ENCODE measurements at regions not wholly inside any gene's neighbourhood (a gene's known extent, or its start where the extent isn't known, plus 50 kb on each side); places are given as distances from the start of the nearest gene placed in this dataset.
"Not testable (repeated sequence)": the region's sequence is repeated elsewhere in the genome, so short reads cannot be mapped to it uniquely, and the experiment has no call there.

DNA sequence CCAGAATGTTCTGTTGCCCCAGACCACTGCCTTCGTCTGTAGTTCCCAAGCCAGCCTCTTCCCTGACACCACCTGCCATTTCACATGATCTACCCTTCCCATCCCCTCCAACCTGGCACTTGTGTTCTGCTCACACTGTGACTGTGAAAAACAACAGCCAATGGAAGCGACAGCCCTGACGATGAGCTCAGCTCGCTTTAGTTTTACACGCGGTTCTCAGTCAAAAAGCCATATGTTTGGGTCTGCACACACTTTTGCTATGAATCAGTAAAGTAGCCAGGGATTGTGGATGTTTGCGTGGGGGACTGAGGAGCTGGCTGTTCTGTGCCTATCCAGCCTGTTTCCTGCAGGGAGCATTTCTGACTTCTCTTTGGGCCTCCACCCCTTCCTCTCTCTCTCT is 282.7 kb downstream of the WDR11 start:
- no peak for DNase-seq (ENCODE audit: low spot score)

DNA sequence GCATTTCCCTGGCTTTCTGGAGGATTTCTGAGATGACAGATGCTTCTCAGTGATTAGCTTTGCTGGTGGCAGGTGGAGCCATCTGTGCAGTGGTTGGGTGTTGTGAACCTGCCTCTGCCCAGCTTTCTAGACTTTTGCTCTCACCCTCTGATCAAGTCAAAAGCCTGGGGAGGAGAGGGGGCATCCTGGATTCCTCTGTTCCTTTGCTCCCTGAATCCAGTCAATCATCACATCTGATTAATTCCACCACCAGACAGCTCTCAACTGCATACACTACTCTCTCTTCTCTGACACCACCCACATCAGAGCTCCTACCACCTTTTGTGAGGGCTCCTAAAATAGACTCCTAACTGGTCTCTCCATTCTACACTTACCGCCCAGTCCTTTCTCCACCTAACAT is 283.5 kb downstream of the WDR11 start:
- no peak for DNase-seq (ENCODE audit: low spot score)

DNA sequence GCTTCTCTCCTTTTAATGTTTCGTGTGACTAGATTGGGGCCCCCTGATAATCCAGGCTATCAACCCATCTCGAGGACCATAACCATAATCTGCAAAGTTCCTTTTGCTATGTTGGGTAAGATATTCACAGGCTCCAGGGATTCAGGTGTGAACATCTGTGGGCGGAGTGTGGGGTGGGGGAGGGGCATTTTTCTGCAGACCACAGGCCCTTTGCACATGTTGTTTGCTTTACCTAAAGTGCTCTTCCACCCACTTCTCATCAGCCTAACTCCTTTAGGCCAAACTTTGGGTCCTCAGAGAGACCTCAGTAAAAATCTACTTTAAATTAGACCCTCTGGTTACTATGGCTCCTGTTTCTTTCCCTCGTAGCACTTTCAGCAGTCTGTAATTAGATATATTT is 284.4 kb downstream of the WDR11 start:
- no peak for DNase-seq (ENCODE audit: low spot score)

DNA sequence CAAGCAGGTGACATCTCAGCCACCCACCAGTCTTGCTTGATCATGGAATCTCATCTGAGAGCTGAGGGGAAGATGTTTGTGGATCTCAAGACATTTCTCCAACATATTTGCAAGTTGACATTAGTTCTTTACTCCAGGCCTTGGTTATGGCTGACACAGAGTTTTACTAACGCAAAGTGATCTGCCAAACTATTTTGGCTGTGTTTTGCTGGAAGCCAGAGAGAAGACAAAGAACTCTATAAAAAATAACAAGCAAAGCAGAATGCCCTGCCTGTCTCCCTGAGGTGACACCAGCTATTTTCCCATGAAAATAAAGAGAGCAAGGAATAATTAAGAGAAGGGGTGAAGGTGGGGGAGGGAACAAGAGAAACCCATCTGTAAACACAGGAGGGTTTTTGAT is 286.4 kb downstream of the WDR11 start:
- DNase-seq (ENCODE audit: low spot score) = no peak

DNA sequence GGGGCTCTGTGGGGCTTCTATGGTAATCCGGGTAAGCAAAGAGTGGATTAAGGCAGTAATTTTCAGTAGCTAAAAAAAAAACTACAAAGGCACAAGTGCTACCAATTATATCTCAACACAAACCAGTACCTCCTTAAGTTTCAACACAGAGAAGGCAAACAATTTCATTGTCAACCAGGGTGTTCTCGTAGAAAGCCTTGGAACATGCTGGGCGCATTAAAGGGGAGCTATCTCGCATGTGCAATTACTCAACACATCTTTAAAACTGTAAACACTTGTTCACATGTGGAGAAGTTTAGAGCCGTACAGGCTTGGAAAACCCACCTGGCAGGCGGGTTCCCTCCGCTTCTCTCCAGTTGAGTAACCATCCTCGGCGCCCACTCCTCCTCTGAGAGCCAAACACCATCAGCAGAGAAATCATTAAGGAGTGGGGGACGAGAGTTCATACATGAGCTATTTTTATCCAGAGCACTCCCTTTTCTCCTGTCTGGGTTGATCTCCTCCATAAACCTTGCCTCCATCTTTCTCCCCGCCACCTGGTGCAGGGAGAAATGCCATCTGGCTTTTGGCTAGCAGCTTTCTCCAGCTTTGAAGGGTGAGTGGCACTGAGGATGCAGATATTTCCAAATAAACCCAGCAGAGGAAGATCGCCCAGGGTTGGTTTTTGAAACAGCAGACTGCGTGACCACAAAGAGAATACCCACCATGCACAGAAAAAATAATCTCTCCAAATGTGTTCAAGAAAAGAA is 287.1 kb downstream of the WDR11 start:
- DNase-seq (ENCODE audit: low spot score) = no peak

DNA sequence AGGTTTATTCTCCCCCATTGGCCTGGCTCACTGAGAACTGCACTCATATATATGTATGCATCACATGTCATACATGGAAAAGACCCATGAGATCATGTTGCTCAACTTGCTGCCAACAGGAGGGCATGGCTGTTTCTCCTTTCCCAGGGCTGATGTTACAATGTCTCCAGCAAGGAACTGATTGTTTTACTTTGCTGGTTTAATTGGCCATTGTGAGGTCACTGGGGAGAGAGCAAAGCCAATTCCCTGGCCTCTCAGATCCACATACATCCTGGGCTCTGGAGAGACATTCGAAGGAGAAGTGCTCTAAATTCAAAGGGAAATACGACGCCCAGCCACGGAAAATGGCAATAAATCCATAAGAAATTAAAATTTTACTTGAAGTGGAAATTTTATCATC is 287.8 kb downstream of the WDR11 start:
- no peak for DNase-seq (ENCODE audit: low spot score)

DNA sequence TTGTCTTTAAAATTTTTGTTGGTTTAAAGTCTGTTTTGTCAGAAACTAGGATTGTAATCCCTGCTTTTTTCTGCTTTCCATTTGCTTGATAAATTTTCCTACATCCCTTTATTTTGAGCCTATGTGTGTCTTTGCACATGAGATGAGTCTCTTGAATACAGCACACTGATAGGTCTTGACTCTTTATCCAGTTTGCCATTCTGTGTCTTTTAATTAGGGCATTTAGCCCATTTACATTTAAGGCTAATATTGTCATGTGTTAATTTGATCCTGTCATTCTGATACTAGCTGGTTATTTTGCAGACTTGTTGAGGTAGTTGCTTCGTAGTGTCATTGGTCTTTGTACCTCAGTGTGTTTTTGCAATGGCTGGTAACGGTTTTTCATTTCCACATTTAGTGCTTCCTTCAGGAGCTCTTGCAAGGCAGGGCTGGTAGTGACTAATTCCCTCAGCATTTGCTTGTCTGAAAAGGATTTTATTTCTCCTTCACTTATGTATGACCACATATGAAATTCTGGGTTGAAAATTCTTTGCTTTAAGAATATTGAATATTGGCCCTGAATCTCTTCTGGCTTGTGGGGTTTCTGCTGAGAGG is 294.7 kb downstream of the WDR11 start:
- not testable (repeated sequence) for DNase-seq (ENCODE audit: low spot score)

DNA sequence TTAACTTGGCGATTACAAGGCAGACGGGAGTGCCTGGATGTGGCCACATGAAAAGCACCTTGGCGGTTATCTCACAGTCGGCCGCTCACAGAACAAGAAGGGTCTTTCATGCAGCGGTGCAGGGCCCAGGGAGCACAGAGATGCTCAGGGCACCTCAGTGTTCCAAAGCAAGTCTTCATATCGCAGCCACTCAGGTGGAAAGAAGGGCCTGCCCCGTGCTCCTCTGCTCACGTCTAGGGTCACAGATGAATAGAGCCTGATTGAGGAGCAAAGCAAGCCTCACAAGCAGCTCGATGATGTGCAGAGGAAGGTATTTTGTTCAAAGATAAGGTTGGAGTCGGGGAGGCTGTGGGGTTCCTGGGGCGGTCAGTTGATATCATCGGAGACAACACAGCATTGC is 297.8 kb downstream of the WDR11 start:
- DNase-seq (ENCODE audit: low spot score) = no peak

DNA sequence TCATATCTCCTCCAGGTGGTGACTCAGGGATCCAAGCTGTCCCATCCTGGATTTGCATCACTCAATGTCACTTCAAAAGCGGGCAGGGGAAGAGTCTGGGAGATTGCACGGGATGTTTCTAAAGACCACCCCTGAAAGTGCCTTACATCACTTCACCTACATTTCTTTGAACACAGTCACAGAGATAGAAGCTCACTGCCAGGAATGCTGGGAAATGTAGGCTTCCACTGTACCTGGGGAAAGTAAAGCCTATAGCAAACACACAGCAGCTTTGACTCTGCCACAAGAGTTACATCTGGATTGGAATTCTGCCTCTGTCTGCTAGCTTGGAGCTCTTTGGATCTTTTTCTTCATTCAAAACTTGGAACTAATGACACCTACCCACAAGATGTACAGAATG is 300.9 kb downstream of the WDR11 start:
- DNase-seq (ENCODE audit: low spot score) = no peak

DNA sequence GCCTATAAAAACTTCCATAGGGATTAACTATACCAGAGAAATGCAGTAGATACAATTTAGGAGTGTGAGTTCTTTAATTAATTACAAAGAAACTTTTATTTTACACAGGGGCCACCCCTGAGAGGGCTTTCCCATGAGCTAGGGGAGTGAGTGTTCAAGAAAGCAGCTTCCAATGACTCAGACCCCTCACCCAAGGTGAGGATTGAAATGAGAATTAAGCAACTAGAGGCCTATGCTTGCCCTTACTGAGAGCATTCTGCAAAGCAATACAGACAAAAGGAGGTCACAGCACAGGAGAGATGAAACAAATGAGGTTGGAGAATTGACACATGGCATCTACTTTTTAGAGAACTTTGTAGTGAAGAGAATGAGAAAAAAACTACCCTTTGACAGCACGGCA is 301.8 kb downstream of the WDR11 start:
- DNase-seq (ENCODE audit: low spot score) = no peak

DNA sequence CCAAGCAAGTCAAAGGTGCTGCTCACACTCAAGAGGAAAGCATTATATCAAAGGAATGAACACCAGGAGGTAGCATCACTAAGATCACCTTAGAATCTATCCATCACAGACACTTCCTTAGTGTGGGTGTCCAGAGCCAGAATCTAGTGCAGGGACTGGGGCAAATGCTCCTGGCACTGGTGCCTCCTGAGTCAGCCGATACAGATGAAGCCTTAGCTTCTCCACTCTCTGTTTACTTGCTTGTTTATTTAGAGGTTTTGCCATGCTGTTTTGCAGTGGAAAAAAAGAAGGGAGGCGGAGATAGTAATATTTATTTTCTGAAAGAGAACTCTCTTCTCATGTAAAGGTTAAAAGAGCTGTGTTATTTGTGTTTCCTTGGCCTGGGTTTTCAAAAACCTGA is 303.1 kb downstream of the WDR11 start:
- no peak for DNase-seq (ENCODE audit: low spot score)

DNA sequence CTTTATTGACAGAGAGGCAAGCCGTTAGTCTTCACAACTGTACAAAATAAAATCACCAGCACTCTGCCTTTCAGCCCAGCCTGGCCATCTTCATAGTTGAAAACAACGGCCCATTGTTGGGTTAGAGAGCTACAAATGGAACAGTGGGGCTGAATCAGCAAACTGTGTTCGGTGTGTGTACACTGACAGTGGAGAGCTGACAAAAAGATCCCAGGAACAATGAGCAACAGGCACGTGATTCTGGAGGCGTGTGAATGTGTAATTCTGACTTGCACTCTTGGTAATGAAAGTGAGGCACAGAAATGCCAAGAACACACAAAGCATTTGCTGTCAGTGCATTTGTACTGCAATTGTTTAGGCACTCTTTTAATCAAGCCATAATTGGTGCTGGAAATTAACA is 303.7 kb downstream of the WDR11 start:
- no peak for DNase-seq (ENCODE audit: low spot score)

DNA sequence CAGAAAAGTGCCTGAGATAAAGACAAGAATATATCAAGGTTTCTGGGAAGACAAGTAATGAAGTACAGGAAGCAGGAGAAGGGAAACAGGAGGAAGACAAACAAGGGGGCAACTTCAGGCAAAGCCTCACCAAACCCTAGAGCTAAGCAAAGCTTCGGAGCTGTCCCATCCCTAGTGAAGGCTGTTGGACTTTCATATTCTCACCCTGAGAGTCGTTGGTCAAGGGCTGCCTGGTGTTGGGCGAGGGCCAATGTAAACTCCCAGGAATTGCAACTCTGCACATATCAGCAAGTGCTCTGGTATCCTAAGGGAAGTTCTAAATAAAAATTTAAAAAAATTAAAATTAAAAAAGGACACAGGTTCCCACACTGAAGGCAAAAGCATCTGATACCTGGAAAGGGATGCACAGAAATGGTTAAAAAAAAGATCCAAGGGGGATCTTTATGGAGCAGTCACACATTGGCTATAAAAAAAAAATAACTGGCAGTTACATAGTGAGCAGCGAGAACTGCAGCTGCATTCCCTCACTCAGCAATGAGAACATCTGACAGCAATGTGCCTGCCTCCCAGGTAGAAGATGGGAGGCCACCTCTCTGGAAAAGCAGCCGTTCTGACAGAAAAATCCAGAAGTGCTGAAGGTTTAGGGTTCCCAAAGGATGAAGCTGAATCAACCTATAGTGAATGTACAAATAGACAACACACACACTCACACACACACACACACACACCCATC is 304.7 kb downstream of the WDR11 start:
- DNase-seq (ENCODE audit: low spot score) = no peak

DNA sequence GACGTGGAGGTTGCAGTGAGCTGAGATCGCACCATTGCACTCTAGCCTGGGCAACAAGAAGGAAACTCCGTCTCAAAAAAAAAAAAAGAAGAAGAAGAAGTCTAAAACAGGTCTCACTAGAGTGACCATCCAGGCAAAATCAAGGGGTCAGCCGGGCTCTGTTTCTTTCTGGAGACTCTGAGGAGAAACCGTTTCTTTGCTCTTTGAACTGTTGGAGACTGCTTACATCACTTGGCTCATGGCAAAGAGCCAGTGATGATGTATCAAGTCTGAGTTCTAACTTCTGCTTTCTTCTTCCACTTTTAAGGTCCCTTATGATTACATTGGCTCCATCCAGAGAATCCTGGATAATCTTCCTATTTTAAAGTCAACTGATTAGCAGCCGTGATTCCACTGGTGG is 306.8 kb downstream of the WDR11 start:
- no peak for DNase-seq (ENCODE audit: low spot score)

DNA sequence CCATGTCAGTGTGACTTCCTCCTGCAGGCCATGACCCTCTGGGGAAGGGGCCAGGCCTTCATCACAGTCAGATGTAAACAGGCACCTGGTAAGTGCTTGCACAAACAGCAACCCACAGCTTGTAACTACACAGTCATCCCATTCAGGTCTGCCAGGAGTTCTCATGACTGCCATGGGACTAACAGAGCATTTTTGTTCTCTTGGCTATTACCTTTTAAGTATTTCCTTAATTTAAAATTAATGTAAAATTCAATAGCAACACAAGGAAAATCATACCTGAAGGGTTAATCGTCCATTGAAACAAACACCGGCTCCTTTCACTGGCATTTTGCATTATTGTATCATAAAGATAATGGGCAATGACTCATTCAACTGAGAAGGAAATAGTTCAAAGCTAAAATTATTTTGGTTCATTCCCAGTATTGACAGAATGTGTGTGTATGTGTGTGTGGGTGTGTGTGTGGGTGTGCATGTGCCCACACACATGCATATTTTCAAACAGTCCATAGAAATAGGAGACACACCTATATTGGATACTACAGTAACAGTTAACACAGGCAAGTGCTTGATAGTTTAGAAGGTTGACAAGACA is 307.9 kb downstream of the WDR11 start:
- DNase-seq (ENCODE audit: low spot score) = no peak

DNA sequence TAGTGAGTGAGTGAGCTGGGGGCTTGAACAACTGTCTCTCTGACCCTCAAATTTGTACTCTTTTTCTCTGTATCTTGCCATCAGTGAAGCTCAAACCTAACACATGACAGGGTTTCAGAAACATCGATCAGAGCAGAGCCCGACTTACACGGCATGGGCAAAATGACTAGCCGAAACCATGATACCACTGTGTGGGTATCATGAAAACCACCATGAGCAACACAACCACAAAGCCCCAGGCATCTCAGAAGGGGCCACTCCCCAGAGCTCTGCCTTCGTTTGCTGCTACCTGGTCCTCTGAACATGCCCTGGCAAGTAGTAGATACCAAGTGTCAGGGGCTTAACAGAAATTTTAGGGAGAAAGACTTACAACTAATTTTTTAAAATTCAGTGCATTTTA is 308.5 kb downstream of the WDR11 start:
- no peak for DNase-seq (ENCODE audit: low spot score)

DNA sequence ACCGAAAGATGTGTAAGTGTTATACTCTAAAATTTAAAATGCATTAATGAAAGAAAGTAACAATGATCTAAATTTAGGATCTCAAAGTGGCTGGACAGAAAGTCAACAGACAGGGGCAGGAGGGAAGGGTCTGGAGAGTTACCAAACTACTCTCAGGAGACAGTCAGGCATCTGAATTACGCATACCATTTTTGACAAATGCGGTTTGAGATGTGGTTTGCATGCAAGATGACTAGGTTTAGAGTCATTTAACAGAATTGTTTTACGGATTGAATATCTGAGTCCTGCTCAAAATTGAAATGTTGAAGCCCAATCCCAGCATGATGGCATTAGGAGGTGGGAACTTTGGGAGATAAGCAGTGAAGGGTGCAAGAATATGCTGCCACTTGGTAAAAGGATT is 314.1 kb downstream of the WDR11 start:
- no peak for DNase-seq (ENCODE audit: low spot score)

DNA sequence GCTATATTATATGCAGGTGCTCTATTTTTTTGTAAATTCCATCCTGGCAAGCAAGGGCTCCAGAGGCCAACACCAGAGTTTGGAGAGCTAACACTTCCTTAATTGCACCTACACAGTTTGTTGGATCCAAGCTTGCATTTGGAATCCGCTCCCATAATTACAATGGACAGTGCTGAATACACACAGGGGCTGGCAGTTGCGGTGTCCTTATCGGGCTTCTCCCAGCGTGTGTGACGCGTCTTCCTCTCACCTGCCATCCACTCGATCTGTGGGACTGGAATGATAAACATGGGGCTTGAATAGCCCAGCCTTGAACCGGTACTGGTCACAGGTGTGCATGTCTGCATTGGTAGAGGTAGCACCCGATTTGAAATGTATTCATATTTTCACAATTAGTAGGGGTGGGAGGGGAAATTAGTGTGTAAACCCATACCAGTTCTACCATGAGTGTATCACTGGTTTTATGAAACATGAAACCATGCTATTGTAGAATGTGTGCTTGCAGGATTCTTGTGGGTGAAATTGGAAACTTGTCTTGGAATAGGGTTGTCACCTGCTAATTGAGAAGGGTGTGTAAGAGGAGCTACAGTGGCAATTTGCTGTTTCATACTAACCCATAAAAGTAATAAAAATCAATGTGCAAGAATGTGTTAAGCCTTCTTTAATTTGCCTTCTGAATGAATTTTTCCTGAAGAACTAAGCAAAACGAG is 316.5 kb downstream of the WDR11 start:
- DNase-seq (ENCODE audit: low spot score) = no peak

DNA sequence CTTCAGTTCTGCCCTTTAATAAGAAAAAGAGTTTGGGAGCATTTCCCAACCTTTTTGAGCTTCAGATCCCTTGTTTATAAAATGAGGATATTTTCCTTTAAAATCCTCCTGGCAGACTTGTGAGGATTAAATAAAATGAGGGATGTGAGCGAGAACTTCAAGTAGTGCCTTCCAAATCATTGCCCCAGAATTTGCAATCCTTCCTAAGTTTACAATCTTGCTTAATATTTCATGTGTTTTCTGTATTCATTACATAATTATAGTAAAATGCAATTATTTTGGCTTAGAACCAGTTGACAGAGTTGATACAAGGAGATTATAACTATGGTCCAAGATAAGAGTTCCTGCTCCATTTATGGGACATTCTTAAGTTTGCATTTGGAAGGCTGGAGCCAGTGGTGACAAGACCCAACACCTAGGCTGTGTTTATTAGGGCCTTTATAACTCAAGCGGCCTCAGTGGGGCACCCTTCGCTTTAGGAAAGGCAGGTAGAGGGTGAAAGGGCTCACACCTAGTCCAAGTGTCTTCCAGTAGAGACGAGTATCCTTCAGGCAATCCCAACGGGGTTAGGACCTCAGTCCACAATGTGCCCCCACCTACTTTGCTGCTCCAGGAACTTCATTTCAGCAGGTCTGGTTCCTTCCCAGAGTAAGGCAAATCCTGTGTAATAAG is 317.5 kb downstream of the WDR11 start:
- DNase-seq (ENCODE audit: low spot score) = no peak

DNA sequence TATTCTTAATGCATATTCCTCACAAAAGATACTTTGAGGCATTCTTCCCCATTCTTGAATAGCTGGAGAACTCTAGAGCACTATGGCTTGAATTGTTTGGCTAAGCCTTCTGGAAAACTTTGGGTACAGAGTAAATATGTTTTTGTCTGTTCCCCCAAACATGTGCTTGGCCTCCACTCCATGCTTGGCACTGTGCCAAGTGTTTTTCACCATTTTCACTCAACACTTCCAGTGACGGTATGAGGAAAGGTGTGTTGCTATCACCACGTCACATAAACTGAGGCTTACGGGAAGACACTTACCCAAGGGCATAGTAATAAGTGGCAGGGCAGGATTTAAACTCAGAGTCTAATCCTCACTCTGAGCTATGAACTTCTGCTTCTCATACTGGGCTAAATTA is 318.2 kb downstream of the WDR11 start:
- DNase-seq (ENCODE audit: low spot score) = no peak

DNA sequence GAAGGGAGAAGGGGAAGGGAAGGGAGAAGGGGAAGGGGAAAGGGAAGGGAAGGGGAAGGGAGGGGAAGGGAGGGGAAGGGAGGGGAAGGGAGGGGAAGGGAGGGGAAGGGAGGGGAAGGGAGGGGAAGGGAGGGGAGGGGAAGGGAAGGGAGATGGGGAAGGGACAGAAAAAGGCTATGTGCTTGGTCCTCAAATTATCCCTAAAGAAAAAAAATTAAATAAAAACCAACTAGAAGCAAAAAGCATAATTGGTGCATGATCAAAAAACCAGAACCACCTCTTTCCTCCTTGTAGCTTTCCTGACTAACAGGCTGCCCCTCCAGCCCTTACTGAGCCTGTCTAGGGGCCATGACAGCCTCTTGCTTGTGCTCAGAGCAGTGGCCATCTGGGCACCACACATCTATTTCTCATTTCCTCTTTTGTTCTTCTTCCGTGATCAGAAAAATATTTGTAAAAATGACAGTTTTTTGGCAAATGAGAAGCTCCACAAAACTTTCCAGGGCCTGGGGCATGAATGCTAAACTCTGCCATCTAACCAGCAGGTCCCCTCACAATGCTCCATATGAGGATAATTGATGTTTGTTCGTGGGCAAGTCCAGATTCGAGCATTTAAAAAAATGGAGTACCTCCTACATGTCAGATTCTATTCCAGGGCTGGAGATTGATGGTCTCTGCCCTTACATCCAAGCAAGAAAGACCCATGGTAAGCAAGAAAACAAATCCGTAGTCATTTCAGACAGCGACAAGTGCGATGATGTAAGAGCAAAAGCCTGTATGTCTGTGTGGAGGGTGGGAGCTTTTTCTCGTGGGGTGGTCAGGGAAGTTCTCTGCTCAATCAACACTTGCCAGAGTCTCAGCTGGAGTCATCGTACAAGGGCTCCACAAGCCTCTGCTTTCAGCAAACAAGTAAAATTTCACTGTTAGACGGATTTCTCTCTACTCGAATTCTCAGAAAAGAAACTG is 320.9 kb downstream of the WDR11 start:
- no peak for DNase-seq (ENCODE audit: low spot score)
